Hepatocyte (in vitro differentiated cells): ENCODE measurements at regions not wholly inside any gene's neighbourhood (a gene's known extent, or its start where the extent isn't known, plus 50 kb on each side); places are given as distances from the start of the nearest gene placed in this dataset.
"Not testable (repeated sequence)": the region's sequence is repeated elsewhere in the genome, so short reads cannot be mapped to it uniquely, and the experiment has no call there.

Source experiments
- DNase-seq: peaks from one replicate; pipeline ENCODE4 v3.0.0-alpha.2; 2016; ENCODE audit warnings: low spot score
- H2AFZ ChIP-seq: fragments of 200-600 bp; sonication (generic); 2 replicates; pipeline ENCODE4 v1.6.0; 2016; ENCODE audit warnings: antibody characterized with exemption, mild to moderate bottlenecking
- H3K27ac ChIP-seq: fragments of 200-600 bp; sonication (generic); 2 replicates; pipeline ENCODE4 v1.5.1; 2016; ENCODE audit warnings: mild to moderate bottlenecking
- H3K27me3 ChIP-seq: fragments of 200-600 bp; sonication (generic); 2 replicates; pipeline ENCODE4 v1.6.1; 2016
- H3K36me3 ChIP-seq: fragments of 200-600 bp; sonication (generic); replicated peaks from 2 replicates; pipeline ENCODE4 v1.5.1; 2016; ENCODE audit warnings: low read depth; ENCODE audit not compliant: insufficient read depth
- H3K4me1 ChIP-seq: fragments of 200-600 bp; sonication (generic); 2 replicates; pipeline ENCODE4 v1.5.1; 2016; ENCODE audit warnings: mild to moderate bottlenecking, moderate library complexity; ENCODE audit not compliant: insufficient read depth
- H3K4me2 ChIP-seq: fragments of 200-600 bp; sonication (generic); 2 replicates; pipeline ENCODE4 v1.6.0; 2016
- H3K4me3 ChIP-seq: fragments of 200-600 bp; sonication (generic); 2 replicates; pipeline ENCODE4 v1.5.1; 2016; ENCODE audit warnings: mild to moderate bottlenecking
- H3K79me2 ChIP-seq: fragments of 200-600 bp; sonication (generic); 2 replicates; pipeline ENCODE4 v1.6.0; 2017; ENCODE audit warnings: mild to moderate bottlenecking
- H3K9me2 ChIP-seq: fragments of 200-600 bp; sonication (generic); replicated peaks from 2 replicates; pipeline ENCODE4 v1.6.0; 2017; ENCODE audit warnings: mild to moderate bottlenecking; ENCODE audit not compliant: insufficient read depth
- H3K9me3 ChIP-seq: fragments of 200-600 bp; sonication (generic); 2 replicates; pipeline ENCODE4 v1.5.1; 2016; ENCODE audit warnings: low read depth, mild to moderate bottlenecking
- H4K20me1 ChIP-seq: fragments of 200-600 bp; sonication (generic); 2 replicates; pipeline ENCODE4 v1.6.0; 2016; ENCODE audit warnings: mild to moderate bottlenecking; ENCODE audit not compliant: insufficient read depth, poor library complexity, severe bottlenecking
- EZH2 ChIP-seq: fragments of 200-600 bp; sonication (generic); IDR thresholded peaks from 2 replicates; pipeline ENCODE4 v1.6.1; 2016; ENCODE audit warnings: antibody characterized with exemption, mild to moderate bottlenecking, borderline replicate concordance
- EZH2phosphoT487 ChIP-seq: fragments of 200-600 bp; sonication (generic); IDR thresholded peaks from one replicate; pipeline ENCODE4 v1.6.1; 2018; ENCODE audit warnings: antibody characterized with exemption, mild to moderate bottlenecking, low read depth, moderate library complexity; ENCODE audit not compliant: unreplicated experiment, severe bottlenecking
- WGBS: methylation state at CpG from one replicate; pipeline ENCODE4 v1.1.6; 2016; ENCODE audit warnings: low lambda C conversion rate; ENCODE audit errors: missing lambda C conversion rate; 5-methylcytosine and 5-hydroxymethylcytosine counted together
- TF ChIP-seq, protein P1 (sequence below): fragments of 200-600 bp; sonication (generic); IDR thresholded peaks from 2 replicates; pipeline ENCODE4 v1.5.1; 2016; ENCODE audit warnings: antibody characterized with exemption, mild to moderate bottlenecking; ENCODE audit not compliant: poor library complexity

GRCh38 chr21:22813201-22813600 lies 1815.0 kb downstream of the NCAM2 start:
- Histone ChIP-seq H3K9me2 (no peaks in the 10 kb centered on the region), H3K4me3 (no peak overlapping the region), H3K79me2 (no peaks in the 10 kb centered on the region), H3K4me1 (no peaks in the 10 kb centered on the region), H3K36me3 (no peaks in the 10 kb centered on the region), H3K9me3 (no peaks in the 10 kb centered on the region), H3K27me3 (no peaks in the 10 kb centered on the region), H2AFZ (no peak overlapping the region), H4K20me1 (no peaks in the 10 kb centered on the region), H3K27ac (no peak overlapping the region), H3K4me2 (no peak overlapping the region)
- TF ChIP-seq EZH2phosphoT487: no peak
- no peak for TF ChIP-seq EZH2
- TF ChIP-seq, protein P1, sequence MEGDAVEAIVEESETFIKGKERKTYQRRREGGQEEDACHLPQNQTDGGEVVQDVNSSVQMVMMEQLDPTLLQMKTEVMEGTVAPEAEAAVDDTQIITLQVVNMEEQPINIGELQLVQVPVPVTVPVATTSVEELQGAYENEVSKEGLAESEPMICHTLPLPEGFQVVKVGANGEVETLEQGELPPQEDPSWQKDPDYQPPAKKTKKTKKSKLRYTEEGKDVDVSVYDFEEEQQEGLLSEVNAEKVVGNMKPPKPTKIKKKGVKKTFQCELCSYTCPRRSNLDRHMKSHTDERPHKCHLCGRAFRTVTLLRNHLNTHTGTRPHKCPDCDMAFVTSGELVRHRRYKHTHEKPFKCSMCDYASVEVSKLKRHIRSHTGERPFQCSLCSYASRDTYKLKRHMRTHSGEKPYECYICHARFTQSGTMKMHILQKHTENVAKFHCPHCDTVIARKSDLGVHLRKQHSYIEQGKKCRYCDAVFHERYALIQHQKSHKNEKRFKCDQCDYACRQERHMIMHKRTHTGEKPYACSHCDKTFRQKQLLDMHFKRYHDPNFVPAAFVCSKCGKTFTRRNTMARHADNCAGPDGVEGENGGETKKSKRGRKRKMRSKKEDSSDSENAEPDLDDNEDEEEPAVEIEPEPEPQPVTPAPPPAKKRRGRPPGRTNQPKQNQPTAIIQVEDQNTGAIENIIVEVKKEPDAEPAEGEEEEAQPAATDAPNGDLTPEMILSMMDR: no peak
- DNase-seq: no peak
- WGBS: 90% methylated on average over 3 of the region's 3 CpGs

DNA sequence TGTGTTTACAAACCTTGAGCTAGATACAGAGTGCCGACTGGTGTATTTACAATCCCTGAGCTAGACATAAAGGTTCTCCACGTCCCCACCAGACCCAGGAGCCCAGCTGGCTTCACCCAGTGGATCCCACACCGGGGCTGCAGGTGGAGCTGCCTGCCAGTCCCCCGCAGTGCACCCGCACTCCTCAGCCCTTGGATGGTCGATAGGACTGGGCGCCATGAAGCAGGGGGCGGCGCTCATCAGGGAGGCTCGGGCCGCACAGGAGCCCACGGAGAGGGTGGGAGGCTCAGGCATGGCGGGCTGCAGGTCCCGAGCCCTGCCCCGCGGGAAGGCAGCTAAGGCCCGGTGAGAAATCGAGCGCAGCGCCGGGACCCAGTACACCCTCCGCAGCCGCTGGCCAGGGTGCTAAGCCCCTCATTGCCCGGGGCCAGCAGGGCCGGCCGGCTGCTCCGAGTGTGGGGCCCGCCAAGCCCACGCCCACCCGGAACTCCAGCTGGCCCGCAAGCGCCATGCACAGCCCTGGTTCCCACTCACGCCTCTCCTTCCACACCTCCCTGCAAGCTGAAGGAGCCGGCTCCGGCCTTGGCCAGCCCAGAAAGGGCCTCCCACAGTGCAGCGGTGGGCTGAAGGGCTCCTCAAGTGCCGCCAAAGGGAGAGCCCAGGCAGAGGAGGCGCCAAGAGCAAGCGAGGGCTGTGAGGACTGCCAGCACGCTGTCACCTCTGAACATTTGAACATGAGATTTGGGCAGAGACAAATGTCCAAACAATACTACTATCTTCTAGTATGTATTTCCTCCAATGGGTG lies 1820.7 kb downstream of the NCAM2 start:
- H3K36me3 ChIP-seq, H3K27ac ChIP-seq, H4K20me1 ChIP-seq, H3K4me2 ChIP-seq, H3K79me2 ChIP-seq, H3K9me2 ChIP-seq, H3K9me3 ChIP-seq, DNase-seq, H2AFZ ChIP-seq, H3K27me3 ChIP-seq, H3K4me1 ChIP-seq, H3K4me3 ChIP-seq: not testable (repeated sequence)
- 97% methylated on average over 38 of the region's 40 CpGs for WGBS

GRCh38 chr21:22827422-22827821 lies 1829.2 kb downstream of the NCAM2 start:
- no peak for TF ChIP-seq EZH2phosphoT487
- TF ChIP-seq EZH2: no peak
- TF ChIP-seq, protein P1: no peak
- no peak for DNase-seq
- no peak overlapping the region for H3K4me2 ChIP-seq
- no peaks in the 10 kb centered on the region for H3K79me2 ChIP-seq
- no peaks in the 10 kb centered on the region for H3K27me3 ChIP-seq
- H4K20me1 ChIP-seq: no peaks in the 10 kb centered on the region
- no peaks in the 10 kb centered on the region for H3K36me3 ChIP-seq
- no peak overlapping the region for H2AFZ ChIP-seq
- H3K27ac ChIP-seq: no peak overlapping the region
- no peaks in the 10 kb centered on the region for H3K9me3 ChIP-seq
- H3K4me3 ChIP-seq: no peak overlapping the region
- no peaks in the 10 kb centered on the region for H3K4me1 ChIP-seq
- H3K9me2 ChIP-seq: no peaks in the 10 kb centered on the region

GRCh38 chr21:22842875-22843274 lies 1844.7 kb downstream of the NCAM2 start:
- no peak overlapping the region for H3K27ac ChIP-seq
- no peak overlapping the region for H3K4me3 ChIP-seq
- H4K20me1 ChIP-seq: no peaks in the 10 kb centered on the region
- DNase-seq: no peak
- no peak for TF ChIP-seq EZH2phosphoT487
- TF ChIP-seq, protein P1: no peak
- no peak for TF ChIP-seq EZH2
- no peaks in the 10 kb centered on the region for H3K9me2 ChIP-seq
- no peaks in the 10 kb centered on the region for H3K79me2 ChIP-seq
- no peaks in the 10 kb centered on the region for H3K27me3 ChIP-seq
- H3K4me2 ChIP-seq: no peak overlapping the region
- H3K4me1 ChIP-seq: no peaks in the 10 kb centered on the region
- H2AFZ ChIP-seq: no peak overlapping the region
- 69% methylated on average over 3 of the region's 3 CpGs for WGBS
- no peaks in the 10 kb centered on the region for H3K9me3 ChIP-seq
- H3K36me3 ChIP-seq: no peaks in the 10 kb centered on the region
